Astrocyte (in vitro differentiated cells and primary cell): ENCODE measurements at regions not wholly inside any gene's neighbourhood (a gene's known extent, or its start where the extent isn't known, plus 50 kb on each side); places are given as distances from the start of the nearest gene placed in this dataset.

Experiments
- DNase-seq: peaks from one replicate; pipeline ENCODE4 v3.0.0-alpha.2; 2010; ENCODE audit warnings: low read depth
- FAIRE-seq: peaks from 2 replicates; lab custom pipeline; 2011; peaks lifted over from hg19 to GRCh38; lab: Jason Lieb, UNC
- H2AFZ ChIP-seq: 2 replicates; pipeline ENCODE4 v1.6.0; 2012; ENCODE audit warnings: low read depth, low read length, inconsistent platforms
- H3K27ac ChIP-seq: 2 replicates; pipeline ENCODE4 v1.5.1; 2011; ENCODE audit warnings: low read depth, low read length, inconsistent platforms
- H3K27me3 ChIP-seq: 2 replicates; pipeline ENCODE4 v1.6.0; 2011; ENCODE audit warnings: low read length, inconsistent platforms; ENCODE audit not compliant: insufficient read depth
- H3K36me3 ChIP-seq: 2 replicates; pipeline ENCODE4 v1.5.1; 2011; ENCODE audit warnings: low read length, inconsistent platforms; ENCODE audit not compliant: insufficient read depth
- H3K4me1 ChIP-seq: 2 replicates; pipeline ENCODE4 v1.5.1; 2011; ENCODE audit warnings: low read length, inconsistent platforms; ENCODE audit not compliant: insufficient read depth
- H3K4me2 ChIP-seq: 2 replicates; pipeline ENCODE4 v1.6.0; 2012; ENCODE audit warnings: low read length, inconsistent platforms
- H3K4me3 ChIP-seq: 2 replicates; pipeline ENCODE4 v1.5.1; 2011; ENCODE audit warnings: low read depth, mild to moderate bottlenecking, low read length, inconsistent platforms; ENCODE audit not compliant: insufficient read depth
- H3K79me2 ChIP-seq: 2 replicates; pipeline ENCODE4 v1.6.0; 2012; ENCODE audit warnings: mild to moderate bottlenecking, low read length, inconsistent platforms; ENCODE audit not compliant: insufficient read depth
- H3K9ac ChIP-seq: 2 replicates; pipeline ENCODE4 v1.6.0; 2012; ENCODE audit warnings: mild to moderate bottlenecking, low read length, inconsistent platforms
- H3K9me3 ChIP-seq: 2 replicates; pipeline ENCODE4 v1.5.1; 2012; ENCODE audit warnings: low read depth, mild to moderate bottlenecking, low read length, inconsistent platforms; ENCODE audit not compliant: insufficient read depth
- H4K20me1 ChIP-seq: 2 replicates; pipeline ENCODE4 v1.6.0; 2012; ENCODE audit warnings: low read length, inconsistent platforms; ENCODE audit not compliant: insufficient read depth
- H3K27ac Mint-ChIP-seq: one replicate; pipeline ENCODE4 v1.8.0; 2021; ENCODE audit warnings: mild to moderate bottlenecking, mixed read lengths; ENCODE audit not compliant: unreplicated experiment
- H3K27me3 Mint-ChIP-seq: one replicate; pipeline ENCODE4 v1.8.0; 2021; ENCODE audit warnings: low read depth, mixed read lengths; ENCODE audit not compliant: unreplicated experiment
- H3K36me3 Mint-ChIP-seq: one replicate; pipeline ENCODE4 v1.8.0; 2021; ENCODE audit warnings: low read depth, mixed read lengths; ENCODE audit not compliant: unreplicated experiment
- H3K4me1 Mint-ChIP-seq: one replicate; pipeline ENCODE4 v1.8.0; 2021; ENCODE audit warnings: low read depth, mixed read lengths; ENCODE audit not compliant: unreplicated experiment
- H3K4me3 Mint-ChIP-seq: one replicate; pipeline ENCODE4 v1.8.0; 2021; ENCODE audit warnings: mild to moderate bottlenecking, moderate library complexity, mixed read lengths; ENCODE audit not compliant: unreplicated experiment
- H3K9me3 Mint-ChIP-seq: one replicate; pipeline ENCODE4 v1.8.0; 2021; ENCODE audit warnings: mild to moderate bottlenecking, mixed read lengths; ENCODE audit not compliant: unreplicated experiment
- CTCF ChIP-seq: IDR thresholded peaks from 2 replicates; pipeline ENCODE4 v1.5.1; 2011; ENCODE audit warnings: low read depth, mild to moderate bottlenecking, inconsistent platforms, low read length, moderate library complexity; ENCODE audit not compliant: insufficient read depth
- EZH2 ChIP-seq: IDR thresholded peaks from 2 replicates; pipeline ENCODE4 v1.6.1; 2012; ENCODE audit warnings: mild to moderate bottlenecking, low read length, inconsistent platforms; ENCODE audit not compliant: insufficient read depth

- Mint-ChIP-seq H3K9me3 (peaks cover 5% of the 10 kb centered on the region), H3K27me3 (peaks cover 8% of the 10 kb centered on the region), H3K27ac (no peak overlapping the region), H3K4me1 (no peaks in the 10 kb centered on the region), H3K36me3 (no peaks in the 10 kb centered on the region), H3K4me3 (no peak overlapping the region)
- Histone ChIP-seq H3K27me3 (peaks cover 2% of the 10 kb centered on the region), H3K9me3 (no peaks in the 10 kb centered on the region), H3K9ac (no peak overlapping the region), H3K4me3 (no peak overlapping the region), H3K27ac (no peak overlapping the region), H4K20me1 (no peaks in the 10 kb centered on the region), H3K4me2 (no peak overlapping the region), H3K4me1 (no peaks in the 10 kb centered on the region), H2AFZ (no peak overlapping the region), H3K36me3 (no peaks in the 10 kb centered on the region), H3K79me2 (no peaks in the 10 kb centered on the region)
- no peak for TF ChIP-seq EZH2
- TF ChIP-seq CTCF: no peak
- DNase-seq (no peak), FAIRE-seq (no peak)
Observed at GRCh38 chr5:77867914-77868313, 91.8 kb upstream of the TBCA start.

- FAIRE-seq: no peak
Observed at GRCh38 chr5:77867194-77867691, 91.1 kb upstream of the TBCA start.

More at GRCh38 chr5:77867194-77867691, 91.1 kb upstream of the TBCA start:
- Histone ChIP-seq H3K27me3 (peaks cover 2% of the 10 kb centered on the region), H3K9me3 (no peaks in the 10 kb centered on the region), H3K4me1 (no peaks in the 10 kb centered on the region), H3K4me2 (no peak overlapping the region), H3K36me3 (no peaks in the 10 kb centered on the region), H3K9ac (no peak overlapping the region), H3K27ac (no peak overlapping the region), H4K20me1 (no peaks in the 10 kb centered on the region), H2AFZ (no peak overlapping the region), H3K79me2 (no peaks in the 10 kb centered on the region), H3K4me3 (no peak overlapping the region)
- TF ChIP-seq EZH2 (no peak), CTCF (peak; percentile 26)
- Mint-ChIP-seq H3K27ac (no peak overlapping the region), H3K36me3 (no peaks in the 10 kb centered on the region), H3K27me3 (peaks cover 13% of the 10 kb centered on the region), H3K4me1 (no peaks in the 10 kb centered on the region), H3K9me3 (peaks cover 5% of the 10 kb centered on the region), H3K4me3 (no peak overlapping the region)
- DNase-seq: no peak
